Thoracic aorta (tissue), 2 donors: ENCODE measurements at regions not wholly inside any gene's neighbourhood (a gene's known extent, or its start where the extent isn't known, plus 50 kb on each side); places are given as distances from the start of the nearest gene placed in this dataset.

Source experiments
- ATAC-seq: fragments of 150-250 bp; one replicate; pipeline ENCODE4 v1.8.0; 2017; ENCODE audit warnings: low read depth; ENCODE audit not compliant: insufficient number of reproducible peaks, low FRiP score
- DNase-seq: peaks from one replicate; pipeline ENCODE4 v3.0.0-alpha.2; 2020; ENCODE audit warnings: low spot score
- H3K27ac ChIP-seq, 2 donors: fragments of 200-600 bp; sonication (generic); 1 replicate in 1 of 2; 2 replicates in 1 of 2; pipeline ENCODE4 v1.5.1; 2016; ENCODE audit warnings: mild to moderate bottlenecking in 2 of 2, moderate library complexity in 2 of 2
- H3K27me3 ChIP-seq: fragments of 200-600 bp; sonication (generic); replicated peaks from 2 replicates; pipeline ENCODE4 v1.6.0; 2016; ENCODE audit warnings: mild to moderate bottlenecking; ENCODE audit not compliant: insufficient read depth
- H3K36me3 ChIP-seq: fragments of 200-600 bp; sonication (generic); one replicate; pipeline ENCODE4 v1.5.1; 2016
- H3K4me1 ChIP-seq, 2 donors: fragments of 200-600 bp; sonication (generic); 1 replicate in 1 of 2; 2 replicates in 1 of 2; pipeline versions ENCODE4 v1.5.1 to v1.6.0; 2016; ENCODE audit warnings: low read depth in 2 of 2, mild to moderate bottlenecking in 1 of 2; ENCODE audit not compliant: control insufficient read depth in 1 of 2
- H3K4me3 ChIP-seq: fragments of 200-600 bp; sonication (generic); 2 replicates; pipeline ENCODE4 v1.5.1; 2016; ENCODE audit warnings: mild to moderate bottlenecking
- H3K9me3 ChIP-seq: fragments of 200-600 bp; sonication (generic); 2 replicates; pipeline ENCODE4 v1.5.1; 2016
- CTCF ChIP-seq: fragments of 200-600 bp; sonication (generic); IDR thresholded peaks from one replicate; pipeline ENCODE4 v1.5.1; 2019; ENCODE audit warnings: antibody characterized with exemption

GRCh38 chr9:79353856-79354520, 217.8 kb upstream of the TLE4 start:
- Histone ChIP-seq H3K9me3 (no peaks in the 10 kb centered on the region), H3K4me3 (no peak overlapping the region), H3K4me1 (no peaks in the 10 kb centered on the region), H3K36me3 (no peaks in the 10 kb centered on the region), H3K27ac (no peak overlapping the region), H3K27me3 (no peaks in the 10 kb centered on the region)
- DNase-seq (no peak), ATAC-seq (no peak)
- TF ChIP-seq CTCF: no peak

GRCh38 chr9:79357194-79357593, 214.6 kb upstream of the TLE4 start:
- H3K9me3 ChIP-seq: no peaks in the 10 kb centered on the region
- no peak overlapping the region for H3K4me3 ChIP-seq
- no peak for DNase-seq
- TF ChIP-seq CTCF: no peak
- ATAC-seq: no peak
- no peaks in the 10 kb centered on the region for H3K36me3 ChIP-seq
- H3K27ac ChIP-seq: no peak overlapping the region
- H3K4me1 ChIP-seq: no peaks in the 10 kb centered on the region
- H3K27me3 ChIP-seq: no peaks in the 10 kb centered on the region

GRCh38 chr9:79357616-79358015, 214.1 kb upstream of the TLE4 start:
- TF ChIP-seq CTCF: no peak
- DNase-seq: no peak
- Histone ChIP-seq H3K4me3 (no peak overlapping the region), H3K9me3 (no peaks in the 10 kb centered on the region), H3K27me3 (no peaks in the 10 kb centered on the region), H3K4me1 (no peaks in the 10 kb centered on the region), H3K27ac (no peak overlapping the region), H3K36me3 (no peaks in the 10 kb centered on the region)
- no peak for ATAC-seq

GRCh38 chr9:79360387-79361347, 211.1 kb upstream of the TLE4 start:
- no peak for TF ChIP-seq CTCF
- Histone ChIP-seq H3K27me3 (no peaks in the 10 kb centered on the region), H3K4me1 (no peaks in the 10 kb centered on the region), H3K27ac (no peak overlapping the region), H3K36me3 (no peaks in the 10 kb centered on the region), H3K9me3 (no peaks in the 10 kb centered on the region), H3K4me3 (no peak overlapping the region)
- no peak for ATAC-seq
- no peak for DNase-seq
